ENCODE measurements at regions not wholly inside any gene's neighbourhood (a gene's known extent, or its start where the extent isn't known, plus 50 kb on each side); places are given as distances from the start of the nearest gene placed in this dataset.
"Not testable (repeated sequence)": the region's sequence is repeated elsewhere in the genome, so short reads cannot be mapped to it uniquely, and the experiment has no call there.

- peak; percentile 94 for ATAC-seq
These were observed 63.8 kb downstream of the CLEC18A start for GRCh38 chr16:70014915-70015314.

- not testable (repeated sequence) for ATAC-seq
These were observed 65.6 kb downstream of the CLEC18A start for GRCh38 chr16:70016751-70017150.

- ATAC-seq: peak; percentile 63
- TF ChIP-seq ESRRG (CRISPR knock-in tag; IDR thresholded peaks at IDR 0.05): no peak
- TF ChIP-seq ISL1 (CRISPR knock-in tag; IDR thresholded peaks at IDR 0.05): no peak
- no peak for TF ChIP-seq ZFP30 (CRISPR knock-in tag; IDR thresholded peaks at IDR 0.05)
- no peak for TF ChIP-seq ARNTL (CRISPR knock-in tag; IDR thresholded peaks at IDR 0.05; ENCODE audit: borderline replicate concordance, low read depth)
- no peak for TF ChIP-seq CSDC2 (CRISPR knock-in tag; IDR thresholded peaks at IDR 0.05)
- no peak for TF ChIP-seq ZNF565 (CRISPR knock-in tag; conservative IDR thresholded peaks at IDR 0.05; ENCODE audit: low read depth)
- no peak for TF ChIP-seq SNAI2 (CRISPR knock-in tag; IDR thresholded peaks at IDR 0.05)
- TF ChIP-seq TCF4 (CRISPR knock-in tag; IDR thresholded peaks at IDR 0.05; ENCODE audit: borderline replicate concordance): no peak
- TF ChIP-seq ZNF70 (CRISPR knock-in tag; IDR thresholded peaks at IDR 0.05): no peak
- TF ChIP-seq ZFP3 (CRISPR knock-in tag; IDR thresholded peaks at IDR 0.05): no peak
- no peak for TF ChIP-seq PPARA (CRISPR knock-in tag; IDR thresholded peaks at IDR 0.05; ENCODE audit: borderline replicate concordance)
These were observed 67.1 kb downstream of the CLEC18A start for GRCh38 chr16:70018254-70018653.

GRCh38 chr16:70023207-70023606, 72.1 kb downstream of the CLEC18A start:
- ATAC-seq: not testable (repeated sequence)

- ATAC-seq: not testable (repeated sequence)
These were observed 72.8 kb downstream of the CLEC18A start for GRCh38 chr16:70023956-70024355.

- not testable (repeated sequence) for ATAC-seq
These were observed 75.2 kb downstream of the CLEC18A start for GRCh38 chr16:70026165-70026854.

- not testable (repeated sequence) for ATAC-seq
These were observed 81.2 kb upstream of the PDPR start for GRCh38 chr16:70032906-70033305.

GRCh38 chr16:70037913-70038312, 76.2 kb upstream of the PDPR start:
- ATAC-seq: not testable (repeated sequence)

- ATAC-seq: not testable (repeated sequence)
These were observed 73.6 kb upstream of the PDPR start for GRCh38 chr16:70040554-70040953.

GRCh38 chr16:70043538-70044067, 70.5 kb upstream of the PDPR start:
- ATAC-seq: not testable (repeated sequence)

GRCh38 chr16:70046560-70046959, 67.6 kb upstream of the PDPR start:
- not testable (repeated sequence) for ATAC-seq

- ATAC-seq: not testable (repeated sequence)
These were observed 66.0 kb upstream of the PDPR start for GRCh38 chr16:70048083-70048482.

GRCh38 chr16:70058056-70058455, 56.1 kb upstream of the PDPR start:
- not testable (repeated sequence) for ATAC-seq

GRCh38 chr16:70059429-70059828, 54.7 kb upstream of the PDPR start:
- ATAC-seq: not testable (repeated sequence)

GRCh38 chr16:70060521-70061027, 53.6 kb upstream of the PDPR start:
- ATAC-seq: not testable (repeated sequence)

- ATAC-seq: not testable (repeated sequence)
These were observed 52.4 kb upstream of the PDPR start for GRCh38 chr16:70061671-70062218.

- not testable (repeated sequence) for ATAC-seq
These were observed 51.2 kb upstream of the PDPR start for GRCh38 chr16:70062947-70063346.
